KMS-11 (cell line): ENCODE measurements at regions not wholly inside any gene's neighbourhood (a gene's known extent, or its start where the extent isn't known, plus 50 kb on each side); places are given as distances from the start of the nearest gene placed in this dataset.

Source experiments
- H2AFZ ChIP-seq: fragments of 200-600 bp; sonication (generic); 2 replicates; pipeline ENCODE4 v1.6.1; 2016; ENCODE audit warnings: antibody characterized with exemption, mixed run types, low read depth
- H3K27ac ChIP-seq: fragments of 200-600 bp; sonication (generic); 2 replicates; pipeline ENCODE4 v1.6.1; 2016; ENCODE audit warnings: mild to moderate bottlenecking, mixed run types
- H3K27me3 ChIP-seq: fragments of 200-600 bp; sonication (generic); 2 replicates; pipeline ENCODE4 v1.6.1; 2017; ENCODE audit warnings: mild to moderate bottlenecking, low read depth, mixed run types, moderate library complexity; ENCODE audit not compliant: insufficient read depth
- H3K36me3 ChIP-seq: fragments of 200-600 bp; sonication (generic); 2 replicates; pipeline ENCODE4 v1.6.1; 2017; ENCODE audit warnings: mild to moderate bottlenecking, mixed run types; ENCODE audit not compliant: insufficient read depth
- H3K4me1 ChIP-seq: fragments of 200-600 bp; sonication (generic); 2 replicates; pipeline ENCODE4 v1.6.1; 2016; ENCODE audit warnings: mild to moderate bottlenecking, low read depth, mixed run types; ENCODE audit not compliant: poor library complexity, severe bottlenecking
- H3K4me2 ChIP-seq: fragments of 200-600 bp; sonication (generic); 2 replicates; pipeline ENCODE4 v1.7.0; 2016; ENCODE audit warnings: mild to moderate bottlenecking, mixed run types
- H3K4me3 ChIP-seq: fragments of 200-600 bp; sonication (generic); IDR thresholded peaks from 2 replicates; pipeline ENCODE4 v1.6.1; 2017; ENCODE audit warnings: low read depth, low read length, mixed read lengths; ENCODE audit not compliant: insufficient read depth
- H3K79me2 ChIP-seq: fragments of 200-600 bp; sonication (generic); 2 replicates; pipeline ENCODE4 v1.6.1; 2016; ENCODE audit warnings: low read depth, mixed run types; ENCODE audit not compliant: insufficient read depth
- H3K9ac ChIP-seq: fragments of 200-600 bp; sonication (generic); 2 replicates; pipeline ENCODE4 v1.6.1; 2016; ENCODE audit warnings: mild to moderate bottlenecking, mixed run types
- H4K20me1 ChIP-seq: fragments of 200-600 bp; sonication (generic); 2 replicates; pipeline ENCODE4 v1.6.1; 2016; ENCODE audit warnings: mild to moderate bottlenecking, mixed run types; ENCODE audit not compliant: insufficient read depth
- TF ChIP-seq, protein P1 (sequence below): fragments of 200-600 bp; sonication (generic); conservative IDR thresholded peaks from 2 replicates; pipeline ENCODE4 v1.6.1; 2017; ENCODE audit warnings: low read depth, mild to moderate bottlenecking, antibody characterized with exemption, low read length, moderate library complexity, mixed read lengths

DNA sequence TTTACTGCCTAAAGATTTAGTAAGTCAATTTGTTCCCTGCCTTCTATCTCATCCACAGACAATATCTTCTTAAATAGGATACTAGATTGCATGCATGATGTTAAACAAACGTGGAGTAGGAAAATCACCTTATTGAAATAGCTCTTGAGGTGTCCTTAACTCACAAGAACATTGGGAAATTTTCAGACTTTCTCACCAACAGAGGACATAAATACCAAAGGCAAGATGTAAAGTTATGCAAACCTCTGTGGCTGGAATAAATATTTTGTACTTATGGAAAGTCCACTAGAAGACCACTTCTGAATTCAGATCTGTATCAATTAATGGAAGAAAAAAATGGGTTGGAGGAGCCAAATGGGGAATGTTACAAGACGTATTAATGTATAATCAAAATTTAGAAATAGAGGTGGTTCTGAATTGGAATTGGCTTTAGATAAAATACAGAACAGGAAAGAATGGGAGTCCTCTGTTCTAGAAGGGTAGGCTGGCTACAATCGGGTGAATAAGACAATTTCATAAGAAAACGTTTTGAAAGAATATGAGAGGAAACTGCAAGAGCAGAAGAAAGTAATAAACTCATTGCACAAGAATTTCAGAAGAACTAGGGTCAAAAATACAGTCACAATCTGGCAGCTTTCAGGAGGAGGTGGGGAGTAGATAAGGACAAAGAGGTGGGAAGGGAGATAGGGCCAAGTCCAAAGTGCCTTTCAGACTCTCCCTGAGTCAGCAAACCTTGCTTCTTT is 69.3 kb upstream of the FN1 start:
- Histone ChIP-seq H4K20me1 (no peaks in the 10 kb centered on the region), H3K27me3 (no peaks in the 10 kb centered on the region), H3K36me3 (no peaks in the 10 kb centered on the region), H3K4me3 (no peak overlapping the region), H3K4me2 (no peak overlapping the region), H3K4me1 (peaks cover 7% of the 10 kb centered on the region), H2AFZ (no peak overlapping the region), H3K27ac (no peak overlapping the region), H3K79me2 (no peaks in the 10 kb centered on the region), H3K9ac (no peak overlapping the region)
- TF ChIP-seq, protein P1, sequence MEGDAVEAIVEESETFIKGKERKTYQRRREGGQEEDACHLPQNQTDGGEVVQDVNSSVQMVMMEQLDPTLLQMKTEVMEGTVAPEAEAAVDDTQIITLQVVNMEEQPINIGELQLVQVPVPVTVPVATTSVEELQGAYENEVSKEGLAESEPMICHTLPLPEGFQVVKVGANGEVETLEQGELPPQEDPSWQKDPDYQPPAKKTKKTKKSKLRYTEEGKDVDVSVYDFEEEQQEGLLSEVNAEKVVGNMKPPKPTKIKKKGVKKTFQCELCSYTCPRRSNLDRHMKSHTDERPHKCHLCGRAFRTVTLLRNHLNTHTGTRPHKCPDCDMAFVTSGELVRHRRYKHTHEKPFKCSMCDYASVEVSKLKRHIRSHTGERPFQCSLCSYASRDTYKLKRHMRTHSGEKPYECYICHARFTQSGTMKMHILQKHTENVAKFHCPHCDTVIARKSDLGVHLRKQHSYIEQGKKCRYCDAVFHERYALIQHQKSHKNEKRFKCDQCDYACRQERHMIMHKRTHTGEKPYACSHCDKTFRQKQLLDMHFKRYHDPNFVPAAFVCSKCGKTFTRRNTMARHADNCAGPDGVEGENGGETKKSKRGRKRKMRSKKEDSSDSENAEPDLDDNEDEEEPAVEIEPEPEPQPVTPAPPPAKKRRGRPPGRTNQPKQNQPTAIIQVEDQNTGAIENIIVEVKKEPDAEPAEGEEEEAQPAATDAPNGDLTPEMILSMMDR = no peak

DNA sequence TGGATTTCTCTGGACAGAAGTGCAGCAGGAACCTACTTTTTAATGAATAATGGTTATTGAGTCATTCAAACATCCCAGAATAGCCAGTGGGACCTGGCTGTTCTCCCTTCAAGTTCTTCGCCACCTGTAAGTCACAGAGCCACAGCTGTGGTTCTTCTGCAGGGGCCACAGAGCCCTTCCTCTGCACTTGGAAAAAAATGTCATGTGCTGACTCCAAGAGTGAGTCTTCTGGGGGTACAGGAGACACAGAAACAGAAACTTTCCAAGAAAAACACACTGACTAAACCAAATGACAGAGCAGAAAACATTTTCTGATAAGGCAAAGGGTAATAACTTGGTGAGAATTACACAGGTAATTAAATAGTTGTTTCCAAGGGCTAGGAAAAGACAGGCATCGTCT is 68.7 kb upstream of the FN1 start:
- no peak overlapping the region for H3K27ac ChIP-seq

DNA sequence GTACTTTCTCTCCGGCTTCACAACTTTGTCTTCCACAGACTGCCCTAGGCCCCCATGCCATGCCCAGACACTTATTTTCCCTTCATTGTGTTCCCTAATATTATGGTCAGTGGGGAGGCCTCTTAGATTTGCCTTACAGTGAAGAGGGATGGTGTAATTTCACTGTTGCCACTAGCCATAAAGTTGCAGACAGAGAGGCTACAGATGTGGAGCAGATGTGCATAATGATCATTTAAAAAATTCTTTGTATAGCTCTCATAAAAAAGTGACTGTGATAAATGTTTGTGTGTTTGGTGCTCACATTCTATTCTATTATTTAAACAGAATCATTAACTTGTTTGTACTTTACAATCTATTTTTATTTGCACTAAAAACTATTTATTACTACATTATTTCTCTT is 67.5 kb upstream of the FN1 start:
- Histone ChIP-seq H3K9ac (no peak overlapping the region), H3K4me1 (peaks cover 7% of the 10 kb centered on the region), H3K4me3 (no peak overlapping the region), H3K4me2 (no peak overlapping the region), H3K27ac (no peak overlapping the region), H3K79me2 (no peaks in the 10 kb centered on the region), H3K36me3 (no peaks in the 10 kb centered on the region), H2AFZ (no peak overlapping the region), H3K27me3 (no peaks in the 10 kb centered on the region), H4K20me1 (no peaks in the 10 kb centered on the region)
- TF ChIP-seq, protein P1 = no peak

More for the DNA sequence above, 68.7 kb upstream of the FN1 start:
- Histone ChIP-seq H3K79me2 (no peaks in the 10 kb centered on the region), H3K36me3 (no peaks in the 10 kb centered on the region), H3K9ac (no peak overlapping the region), H2AFZ (no peak overlapping the region), H4K20me1 (no peaks in the 10 kb centered on the region), H3K4me1 (peaks cover 7% of the 10 kb centered on the region), H3K4me2 (no peak overlapping the region), H3K4me3 (no peak overlapping the region), H3K27me3 (no peaks in the 10 kb centered on the region)
- TF ChIP-seq, protein P1 = no peak

DNA sequence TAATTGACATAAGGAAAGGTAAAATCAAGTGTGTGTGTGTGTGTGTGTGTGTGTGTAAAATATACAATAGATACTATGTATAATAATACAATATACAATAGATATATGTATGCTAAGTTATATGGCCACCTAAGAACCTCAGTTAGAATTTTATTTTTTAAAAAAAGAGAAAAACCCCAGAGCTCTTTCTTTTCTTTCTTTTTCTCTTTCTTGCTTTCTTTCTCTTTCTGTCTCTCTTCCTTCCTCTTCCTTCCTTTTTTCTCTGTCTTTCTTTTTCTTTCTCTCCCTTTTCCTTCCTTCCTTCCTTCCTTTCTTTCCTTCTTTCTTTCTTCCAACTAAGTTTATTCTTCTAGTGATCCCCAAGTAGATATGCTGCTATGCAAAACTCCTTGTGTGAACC is 64.6 kb upstream of the FN1 start:
- Histone ChIP-seq H3K9ac (no peak overlapping the region), H3K36me3 (no peaks in the 10 kb centered on the region), H2AFZ (no peak overlapping the region), H3K27ac (no peak overlapping the region), H4K20me1 (no peaks in the 10 kb centered on the region), H3K4me2 (no peak overlapping the region), H3K27me3 (no peaks in the 10 kb centered on the region), H3K4me1 (peaks cover 7% of the 10 kb centered on the region), H3K4me3 (no peak overlapping the region), H3K79me2 (no peaks in the 10 kb centered on the region)
- TF ChIP-seq, protein P1 = no peak
